Eye (tissue), 1 donor: ENCODE measurements at regions not wholly inside any gene's neighbourhood (a gene's known extent, or its start where the extent isn't known, plus 50 kb on each side); places are given as distances from the start of the nearest gene placed in this dataset.

Experiments used
- DNase-seq: peaks from one replicate; pipeline ENCODE4 v3.0.0-alpha.2; 2015

DNA sequence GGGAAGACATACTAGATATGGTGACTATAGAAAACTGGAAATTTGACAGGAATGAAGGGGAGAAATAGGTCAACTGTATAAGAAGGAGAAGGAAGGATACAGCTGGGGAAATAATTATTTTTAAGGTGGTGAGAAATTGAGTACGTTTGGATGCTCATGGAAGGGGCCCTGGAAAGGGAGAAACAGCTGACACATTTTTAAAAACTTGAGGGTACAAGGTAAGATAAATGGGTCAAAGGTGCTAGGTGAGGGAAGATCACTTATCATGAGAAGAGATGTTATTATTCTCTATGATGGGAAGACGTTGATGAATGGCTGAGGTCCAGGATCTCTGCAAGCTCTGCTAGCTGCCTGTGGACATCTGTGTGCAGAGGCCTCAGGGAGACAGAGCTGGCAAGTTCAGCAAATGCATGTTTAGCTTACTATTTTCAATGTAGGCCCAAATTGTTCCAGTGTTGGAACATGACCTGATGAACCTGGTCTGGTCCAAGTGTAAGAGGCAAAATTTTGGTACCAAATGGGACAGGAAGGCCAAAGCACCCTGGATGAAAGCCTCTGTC is 181.7 kb downstream of the MTRR start:
- no peak for DNase-seq

GRCh38 chr5:8053270-8053669 is 184.3 kb downstream of the MTRR start:
- DNase-seq: no peak

DNA sequence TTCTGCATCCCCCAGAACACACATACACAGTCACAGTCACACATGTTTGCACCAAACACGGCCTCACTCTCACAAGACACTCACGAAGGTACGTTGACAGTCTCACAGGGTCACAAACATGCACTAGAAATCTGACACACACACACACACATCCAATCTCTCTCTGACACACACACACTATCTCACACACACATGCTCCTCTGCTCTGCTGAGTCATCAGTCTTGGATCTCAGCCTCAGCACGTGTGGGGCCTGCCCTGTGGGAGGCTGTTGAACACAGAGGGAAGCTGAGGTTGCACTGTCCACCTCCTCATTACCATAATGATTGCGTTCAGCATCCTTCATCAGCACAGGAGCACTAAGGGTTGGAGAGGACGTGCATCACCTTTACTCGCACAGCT is 188.8 kb downstream of the MTRR start:
- peak; percentile 40 for DNase-seq

DNA sequence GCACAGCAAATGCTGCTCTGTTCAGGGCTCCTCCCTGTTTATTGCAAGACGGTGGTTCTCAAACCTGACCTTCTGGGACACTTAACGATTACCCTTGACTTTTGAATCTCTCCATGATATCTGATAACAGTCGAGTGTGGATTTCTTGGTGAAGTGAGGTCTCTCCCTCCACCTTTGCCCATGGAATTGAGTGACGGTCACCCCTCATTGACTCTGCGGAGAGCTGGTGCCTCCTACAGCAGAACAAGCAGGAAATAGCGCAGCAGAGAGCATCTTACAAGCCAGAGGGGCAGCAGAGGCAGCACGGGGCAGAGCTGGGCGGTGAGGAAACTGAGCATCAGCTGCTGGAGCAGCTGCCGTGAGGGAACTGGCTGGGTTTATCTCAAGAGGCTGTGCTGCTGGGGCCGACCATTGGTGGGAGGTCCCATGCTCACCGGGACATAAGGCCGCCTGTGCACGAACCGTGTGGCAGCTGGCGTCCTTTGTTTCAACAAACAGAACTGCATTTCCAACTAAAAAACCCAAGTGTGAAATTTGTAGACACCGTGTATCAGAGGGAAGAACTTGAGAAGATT is 189.8 kb downstream of the MTRR start:
- no peak for DNase-seq

DNA sequence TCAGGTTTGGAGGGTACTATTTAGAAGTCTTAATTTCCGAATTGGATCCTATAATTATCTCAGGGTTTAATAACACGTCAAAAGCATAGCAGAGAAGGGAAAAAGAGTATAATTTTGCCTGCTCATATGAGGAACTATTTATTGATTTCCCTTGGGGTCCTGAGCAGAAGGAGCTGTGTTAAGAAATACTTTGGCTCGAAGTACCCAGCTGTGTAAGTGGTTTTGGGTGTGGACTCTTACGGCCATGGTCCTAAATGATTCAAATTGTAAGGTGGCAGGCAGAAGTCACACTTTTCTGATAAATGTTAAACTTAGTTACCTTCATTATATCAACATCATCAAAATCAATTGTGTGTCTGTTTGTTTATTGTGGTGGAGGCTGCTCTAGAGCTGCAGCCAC is 190.4 kb downstream of the MTRR start:
- no peak for DNase-seq

GRCh38 chr5:8060235-8060952 is 191.4 kb downstream of the MTRR start:
- no peak for DNase-seq

DNA sequence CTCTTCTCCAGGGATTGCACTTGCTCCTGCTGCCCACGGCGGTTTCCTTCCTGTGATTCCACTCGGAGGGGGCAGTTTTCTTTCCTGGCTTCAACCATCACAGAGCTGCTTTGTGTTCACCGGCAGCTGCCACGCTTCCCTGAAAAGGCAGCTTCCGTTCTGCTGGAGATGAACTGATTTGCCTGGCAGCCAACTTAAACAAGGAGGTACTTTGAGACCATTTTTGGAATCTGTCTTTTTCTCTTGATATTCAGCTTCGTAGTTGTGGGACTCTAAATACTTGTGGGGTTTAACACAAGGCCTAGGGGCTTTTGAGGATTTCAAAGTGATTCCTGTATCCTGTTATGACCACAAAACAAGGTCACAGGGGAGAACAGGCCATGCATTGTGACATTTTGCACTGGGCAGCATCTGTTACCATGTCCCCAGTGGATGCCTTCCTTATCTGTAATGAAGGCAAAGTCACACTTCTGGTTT is 192.0 kb downstream of the MTRR start:
- DNase-seq: peak; percentile 48

DNA sequence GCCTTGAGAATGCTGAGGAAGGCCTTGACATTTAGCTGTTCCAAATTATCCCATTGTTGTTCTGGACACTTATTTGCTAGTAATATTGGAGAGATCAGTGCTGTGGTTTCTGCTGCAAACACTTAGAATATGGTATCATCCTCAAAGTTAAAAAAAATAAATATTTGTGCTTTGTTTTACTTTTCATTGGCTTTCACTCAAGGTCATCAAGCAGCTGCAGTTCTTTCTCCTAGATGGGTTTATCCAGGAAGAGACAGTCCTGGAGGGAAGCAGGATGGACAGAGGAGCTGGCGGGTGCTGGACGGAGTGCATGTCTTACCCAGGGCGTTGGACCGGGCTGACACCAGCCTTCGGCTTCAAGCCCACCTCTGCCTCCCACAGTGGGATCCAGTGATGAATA is 193.6 kb downstream of the MTRR start:
- DNase-seq: no peak

- no peak for DNase-seq
Observed at GRCh38 chr5:8068078-8068477, 199.1 kb downstream of the MTRR start.

GRCh38 chr5:8070138-8070537 is 201.2 kb downstream of the MTRR start:
- DNase-seq: no peak

DNA sequence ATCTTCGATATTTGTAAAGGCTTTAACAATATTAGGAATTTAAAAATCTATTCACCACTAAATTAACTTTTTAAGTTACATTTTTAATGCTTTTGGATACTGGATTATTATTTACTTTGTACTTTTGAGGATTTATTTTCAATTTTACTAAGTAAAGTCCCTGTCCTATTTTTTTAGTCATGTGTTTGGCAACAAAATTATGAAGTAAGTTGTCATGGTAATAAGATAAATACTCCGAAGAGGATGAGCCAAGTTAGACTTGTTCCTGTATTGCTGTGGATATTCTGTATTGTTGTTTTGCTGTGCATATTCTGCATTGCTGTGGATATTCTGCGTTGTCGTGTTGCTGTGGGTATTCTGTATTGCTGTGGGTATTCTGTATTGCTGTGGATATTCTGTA is 210.1 kb downstream of the MTRR start:
- DNase-seq: no peak

DNA sequence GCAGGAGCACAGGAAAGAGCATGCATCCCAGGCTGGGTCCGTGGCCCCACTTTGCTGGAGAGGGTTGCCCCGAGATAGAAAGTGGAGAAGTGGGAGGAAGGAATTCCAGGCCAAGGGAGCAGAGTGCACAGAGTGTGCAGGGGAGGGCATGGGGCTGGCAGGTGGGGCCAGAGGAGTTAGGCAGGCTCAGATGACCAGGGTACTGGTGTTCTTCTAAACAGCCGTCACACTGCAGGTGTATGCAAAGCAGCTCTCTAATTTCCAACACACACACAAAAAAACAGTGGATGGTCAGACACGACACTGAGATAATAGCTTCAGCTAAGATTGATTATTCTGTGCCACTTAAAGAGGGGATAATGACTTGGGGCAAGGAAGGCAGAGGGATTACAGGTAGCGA is 212.2 kb downstream of the MTRR start:
- DNase-seq: no peak

DNA sequence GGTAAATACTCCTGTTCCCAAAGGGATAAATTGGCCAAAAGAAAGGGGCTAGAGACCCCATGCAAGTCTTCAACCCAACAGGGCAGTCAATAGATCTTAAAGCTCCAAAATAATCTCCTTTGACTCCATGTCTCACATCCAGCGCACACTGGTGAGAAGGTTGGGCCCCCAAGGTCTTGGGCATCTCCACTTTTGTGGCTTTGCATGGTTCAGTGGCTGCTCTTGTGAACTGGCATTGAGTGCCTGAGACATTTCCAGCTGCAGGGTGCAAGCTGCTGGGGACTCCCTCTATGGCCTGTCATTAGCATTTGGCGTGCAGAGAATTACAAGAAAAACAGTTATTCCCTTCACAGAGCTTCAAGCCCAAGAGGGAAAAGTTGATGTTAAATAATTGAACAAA is 224.7 kb downstream of the MTRR start:
- no peak for DNase-seq

- no peak for DNase-seq
Observed at GRCh38 chr5:8094304-8094703, 225.4 kb downstream of the MTRR start.

DNA sequence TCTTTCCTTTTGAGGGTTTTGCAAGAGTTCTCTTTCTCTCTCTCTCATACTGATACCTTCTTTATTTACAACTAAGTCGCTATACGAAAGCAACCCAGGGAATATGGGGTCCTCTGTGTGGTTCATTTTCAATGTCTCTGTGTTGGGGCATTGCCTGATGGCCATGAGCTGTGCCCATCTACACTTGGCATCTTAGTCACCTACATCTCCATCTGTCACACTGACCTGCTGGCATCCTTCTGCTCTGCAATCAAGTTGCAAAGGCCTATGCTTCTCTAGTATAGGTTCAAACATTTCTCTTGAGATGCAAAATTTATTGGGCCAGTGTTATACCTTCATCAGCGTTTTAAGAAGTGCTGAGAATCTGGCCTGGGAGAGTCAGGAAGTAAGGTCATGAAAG is 228.2 kb downstream of the MTRR start:
- DNase-seq: no peak

- peak; percentile 5 for DNase-seq
Observed at GRCh38 chr5:8098081-8098480, 229.1 kb downstream of the MTRR start.

GRCh38 chr5:8102714-8103113 is 233.8 kb downstream of the MTRR start:
- DNase-seq: no peak

DNA sequence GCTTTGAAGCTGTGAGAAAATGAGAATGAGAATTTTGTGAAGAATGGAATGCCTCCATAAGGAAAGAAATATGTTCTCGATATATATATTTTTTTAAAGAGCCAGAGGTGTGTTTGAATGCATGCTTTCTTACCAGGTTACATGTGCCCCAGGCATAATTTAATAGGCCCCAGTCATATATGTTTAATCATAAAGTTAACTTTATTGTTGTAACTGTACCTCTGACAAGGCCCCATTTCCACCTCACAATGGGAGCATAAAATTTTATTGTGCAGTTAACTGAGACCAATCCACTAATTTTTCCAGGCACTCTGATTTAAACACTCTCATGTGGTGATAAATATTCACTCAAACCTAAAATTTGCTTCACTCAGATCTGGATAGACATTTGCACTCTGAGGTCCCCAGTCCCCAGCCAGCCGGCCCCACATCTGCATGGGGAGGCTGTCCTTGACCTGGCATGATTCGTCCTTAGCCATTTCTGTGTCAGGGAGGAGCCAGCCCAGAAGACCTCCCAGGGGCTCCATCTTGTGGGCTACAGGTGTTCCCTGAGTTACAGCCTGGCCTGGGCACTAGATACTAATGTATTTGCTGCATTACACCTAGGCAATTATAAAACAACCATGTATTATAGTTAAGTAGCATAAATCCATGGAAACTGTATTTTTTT is 245.8 kb downstream of the MTRR start:
- no peak for DNase-seq

DNA sequence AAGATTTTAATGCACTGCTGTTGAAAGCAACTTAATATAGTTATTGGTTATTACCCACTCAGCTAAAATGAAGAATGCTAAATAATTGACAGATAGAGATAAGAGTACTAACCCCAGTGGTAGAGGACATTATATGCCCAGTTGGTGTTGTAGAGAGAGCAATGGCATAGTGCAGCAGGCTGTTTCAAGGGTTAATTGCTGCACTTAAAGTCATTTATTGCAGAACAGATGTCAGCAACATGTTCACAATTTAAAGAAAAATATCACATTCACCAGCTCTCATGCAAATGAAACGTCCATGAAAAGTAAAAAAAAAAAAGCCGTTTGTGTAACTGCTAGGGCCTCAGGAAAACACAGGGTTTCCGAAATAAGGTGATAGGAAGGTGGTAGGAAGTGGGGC is 254.6 kb downstream of the MTRR start:
- DNase-seq: no peak

GRCh38 chr5:8134609-8135008 is 265.7 kb downstream of the MTRR start:
- no peak for DNase-seq

- DNase-seq: no peak
Observed at GRCh38 chr5:8135742-8136141, 266.8 kb downstream of the MTRR start.

GRCh38 chr5:8136271-8136670 is 267.3 kb downstream of the MTRR start:
- peak; percentile 40 for DNase-seq

GRCh38 chr5:8137941-8138550 is 269.1 kb downstream of the MTRR start:
- DNase-seq: no peak

DNA sequence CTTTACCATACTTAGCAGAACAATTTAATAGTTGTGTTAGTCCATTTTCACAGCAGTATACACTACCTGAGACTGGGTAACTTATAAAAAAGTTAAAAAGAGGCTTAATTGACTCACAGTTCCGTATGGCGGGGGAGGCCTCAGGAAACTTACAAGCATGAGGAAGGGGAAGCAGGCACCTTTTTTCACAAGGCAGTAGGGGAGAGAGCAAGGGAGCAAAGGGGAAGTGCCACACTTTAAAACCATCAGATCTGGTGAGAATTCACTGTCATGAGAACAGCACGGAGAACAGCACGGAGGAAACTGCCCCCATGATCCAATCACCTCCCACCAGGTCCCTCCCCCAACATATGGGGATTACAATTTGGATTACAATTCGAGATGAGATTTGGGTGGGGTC is 269.9 kb downstream of the MTRR start:
- no peak for DNase-seq
